ENCODE measurements at regions not wholly inside any gene's neighbourhood (a gene's known extent, or its start where the extent isn't known, plus 50 kb on each side); places are given as distances from the start of the nearest gene placed in this dataset.

GRCh38 chr13:64917566-64917965 lies 2312.6 kb downstream of the PCDH9 start:
- Histone ChIP-seq H3K9me3 (peaks cover 0 to 10% (median 0%) of the 10 kb centered on the region in 4 donors), H3K27ac (replicated peaks in 1 of 4) (no peak overlapping the region), H3K36me3 (no peaks in the 10 kb centered on the region), H3K4me3 (no peak overlapping the region), H3K4me1 (no peaks in the 10 kb centered on the region), H3K27me3 (no peaks in the 10 kb centered on the region)
- TF ChIP-seq POLR2AphosphoS5 (IDR thresholded peaks at IDR 0.05) = no peak
- TF ChIP-seq CTCF (IDR thresholded peaks at IDR 0.05) = no peak
- no peak for DNase-seq (ENCODE audit: extremely low spot score)
- intact Hi-C loops (cut with DNase I) = no loop called here

GRCh38 chr13:64912141-64912540 lies 2318.0 kb downstream of the PCDH9 start:
- 86% methylated on average over 1 of the region's 2 CpGs for WGBS
- no peak for TF ChIP-seq EP300 (IDR thresholded peaks at IDR 0.05)
- TF ChIP-seq POLR2AphosphoS5 (IDR thresholded peaks at IDR 0.05) = no peak
- H3K27ac ChIP-seq (replicated peaks in 1 of 4) = no peak overlapping the region
- peaks cover 0 to 11% (median 0%) of the 10 kb centered on the region in 4 donors for H3K9me3 ChIP-seq
- H3K4me3 ChIP-seq = no peak overlapping the region
- DNase-seq (ENCODE audit: extremely low spot score) = no peak
- H3K36me3 ChIP-seq = no peaks in the 10 kb centered on the region
- no peaks in the 10 kb centered on the region for H3K4me1 ChIP-seq
- intact Hi-C loops (cut with DNase I) = no loop called here
- no peaks in the 10 kb centered on the region for H3K27me3 ChIP-seq

- TF ChIP-seq POLR2A (IDR thresholded peaks at IDR 0.05; ENCODE audit: low read depth) (no peak), EP300 (IDR thresholded peaks at IDR 0.05) (no peak), CTCF (IDR thresholded peaks at IDR 0.05) (no peak), POLR2AphosphoS5 (IDR thresholded peaks at IDR 0.05) (no peak)
- H3K4me1 ChIP-seq = no peaks in the 10 kb centered on the region
- peaks cover 0 to 11% (median 0%) of the 10 kb centered on the region in 4 donors for H3K9me3 ChIP-seq
These were observed 2320.0 kb downstream of the PCDH9 start for GRCh38 chr13:64910096-64910495.

GRCh38 chr13:64909184-64909583 lies 2321.0 kb downstream of the PCDH9 start:
- no peaks in the 10 kb centered on the region for H3K36me3 ChIP-seq
- H3K27ac ChIP-seq (replicated peaks in 1 of 4) = no peak overlapping the region
- H3K27me3 ChIP-seq = no peaks in the 10 kb centered on the region
- no peaks in the 10 kb centered on the region for H3K4me1 ChIP-seq
- no peak for TF ChIP-seq POLR2AphosphoS5 (IDR thresholded peaks at IDR 0.05)
- TF ChIP-seq CTCF (IDR thresholded peaks at IDR 0.05) = no peak
- TF ChIP-seq POLR2A (IDR thresholded peaks at IDR 0.05; ENCODE audit: low read depth) = no peak
- TF ChIP-seq EP300 (IDR thresholded peaks at IDR 0.05) = no peak
- no peak overlapping the region for H3K4me3 ChIP-seq
- intact Hi-C loops (cut with DNase I) = no loop called here
- DNase-seq (ENCODE audit: extremely low spot score) = no peak
- H3K9me3 ChIP-seq = peaks cover 0 to 11% (median 0%) of the 10 kb centered on the region in 4 donors

More at GRCh38 chr13:64910096-64910495, 2320.0 kb downstream of the PCDH9 start:
- no peaks in the 10 kb centered on the region for H3K27me3 ChIP-seq
- H3K4me3 ChIP-seq = no peak overlapping the region
- WGBS = 80% methylated on average over 1 of the region's 1 CpG
- no peak overlapping the region for H3K27ac ChIP-seq (replicated peaks in 1 of 4)
- DNase-seq (ENCODE audit: extremely low spot score) = no peak
- no peaks in the 10 kb centered on the region for H3K36me3 ChIP-seq
- intact Hi-C loops (cut with DNase I) = no loop called here

- H3K27me3 ChIP-seq = no peaks in the 10 kb centered on the region
- intact Hi-C loops (cut with DNase I) = no loop called here
- H3K4me1 ChIP-seq = no peaks in the 10 kb centered on the region
- H3K27ac ChIP-seq (replicated peaks in 1 of 4) = no peak overlapping the region
- WGBS = 100% methylated on average over 1 of the region's 2 CpGs
- no peaks in the 10 kb centered on the region for H3K36me3 ChIP-seq
- H3K4me3 ChIP-seq = no peak overlapping the region
- no peaks in the 10 kb centered on the region for H3K9me3 ChIP-seq
- TF ChIP-seq POLR2A (IDR thresholded peaks at IDR 0.05; ENCODE audit: low read depth) = no peak
- TF ChIP-seq CTCF (IDR thresholded peaks at IDR 0.05) = no peak
- no peak for TF ChIP-seq POLR2AphosphoS5 (IDR thresholded peaks at IDR 0.05)
- no peak for TF ChIP-seq EP300 (IDR thresholded peaks at IDR 0.05)
- no peak for DNase-seq (ENCODE audit: extremely low spot score)
These were observed 2330.1 kb downstream of the PCDH9 start for GRCh38 chr13:64900039-64900438.

Measured in esophagus muscularis mucosa (tissue), 4 donors.